ENCODE measurements at regions not wholly inside any gene's neighbourhood (a gene's known extent, or its start where the extent isn't known, plus 50 kb on each side); places are given as distances from the start of the nearest gene placed in this dataset.

DNA sequence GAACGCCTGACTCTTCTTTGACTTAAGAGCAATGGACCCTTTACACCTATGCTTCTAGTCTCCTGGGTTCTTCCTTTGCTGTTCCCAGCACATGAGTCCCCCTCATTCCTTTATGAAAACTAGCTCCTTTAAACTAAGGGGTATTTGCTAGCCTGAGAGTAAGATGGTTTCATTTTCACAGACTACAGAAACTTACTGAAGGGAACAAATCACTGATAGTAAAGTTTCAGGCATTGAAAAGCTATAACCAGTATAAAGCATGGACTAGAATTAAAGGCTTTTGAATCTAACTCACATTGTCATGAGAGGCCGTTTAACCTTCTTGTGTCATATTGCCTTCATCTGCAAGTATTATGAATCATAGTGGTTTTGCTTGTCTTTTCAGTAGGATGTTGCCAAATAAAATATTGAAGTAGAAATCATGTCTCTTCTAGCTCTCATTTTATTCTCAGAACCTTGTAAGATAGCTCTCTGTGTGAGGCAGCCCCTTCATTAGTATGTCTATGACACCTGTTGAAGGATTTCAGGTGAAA is 765.9 kb downstream of the NR2F2 start:
- Mint-ChIP-seq H3K9me3 (peaks cover 4% of the 10 kb centered on the region), H3K27ac (no peak overlapping the region), H3K27me3 (ENCODE audit: insufficient read depth) (no peaks in the 10 kb centered on the region), H3K36me3 (ENCODE audit: low read depth) (no peaks in the 10 kb centered on the region), H3K4me1 (ENCODE audit: low read depth) (no peaks in the 10 kb centered on the region), H3K4me3 (no peak overlapping the region)
- intact Hi-C loops (cut with micrococcal nuclease), result no loop called here
- no peak for DNase-seq (ENCODE audit: low spot score)

DNA sequence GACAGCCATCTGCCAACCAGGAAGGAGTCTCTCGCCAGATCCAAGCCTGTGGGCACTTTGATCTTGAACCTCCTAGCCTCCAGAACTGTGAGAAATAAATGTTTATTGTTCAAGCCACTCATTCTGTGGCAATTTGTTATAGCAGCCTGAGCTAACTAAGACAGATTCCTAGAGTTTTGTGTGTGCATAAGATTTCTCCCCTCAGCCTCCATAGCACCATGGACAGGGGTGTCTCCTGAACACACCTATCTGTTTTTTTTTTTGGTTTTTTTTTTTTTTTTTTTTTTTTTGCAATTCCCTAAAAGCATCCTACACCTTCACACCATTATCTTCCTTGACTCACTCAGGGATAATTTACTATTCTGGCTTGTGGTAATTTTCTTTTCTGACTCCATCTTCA is 768.5 kb downstream of the NR2F2 start:
- no peak overlapping the region for H3K4me3 Mint-ChIP-seq
- no peaks in the 10 kb centered on the region for H3K4me1 Mint-ChIP-seq (ENCODE audit: low read depth)
- no peak overlapping the region for H3K27ac Mint-ChIP-seq
- H3K36me3 Mint-ChIP-seq (ENCODE audit: low read depth), result no peaks in the 10 kb centered on the region
- H3K27me3 Mint-ChIP-seq (ENCODE audit: insufficient read depth), result no peaks in the 10 kb centered on the region
- peaks cover 4% of the 10 kb centered on the region for H3K9me3 Mint-ChIP-seq
- DNase-seq (ENCODE audit: low spot score), result no peak
- intact Hi-C loops (cut with micrococcal nuclease), result no loop called here

GRCh38 chr15:97101572-97101971 is 771.1 kb downstream of the NR2F2 start:
- Mint-ChIP-seq H3K27me3 (ENCODE audit: insufficient read depth) (no peaks in the 10 kb centered on the region), H3K36me3 (ENCODE audit: low read depth) (no peaks in the 10 kb centered on the region), H3K27ac (no peak overlapping the region), H3K4me1 (ENCODE audit: low read depth) (no peaks in the 10 kb centered on the region), H3K9me3 (peaks cover 13% of the 10 kb centered on the region), H3K4me3 (no peak overlapping the region)
- no peak for DNase-seq (ENCODE audit: low spot score)
- intact Hi-C loops (cut with micrococcal nuclease), result no loop called here

DNA sequence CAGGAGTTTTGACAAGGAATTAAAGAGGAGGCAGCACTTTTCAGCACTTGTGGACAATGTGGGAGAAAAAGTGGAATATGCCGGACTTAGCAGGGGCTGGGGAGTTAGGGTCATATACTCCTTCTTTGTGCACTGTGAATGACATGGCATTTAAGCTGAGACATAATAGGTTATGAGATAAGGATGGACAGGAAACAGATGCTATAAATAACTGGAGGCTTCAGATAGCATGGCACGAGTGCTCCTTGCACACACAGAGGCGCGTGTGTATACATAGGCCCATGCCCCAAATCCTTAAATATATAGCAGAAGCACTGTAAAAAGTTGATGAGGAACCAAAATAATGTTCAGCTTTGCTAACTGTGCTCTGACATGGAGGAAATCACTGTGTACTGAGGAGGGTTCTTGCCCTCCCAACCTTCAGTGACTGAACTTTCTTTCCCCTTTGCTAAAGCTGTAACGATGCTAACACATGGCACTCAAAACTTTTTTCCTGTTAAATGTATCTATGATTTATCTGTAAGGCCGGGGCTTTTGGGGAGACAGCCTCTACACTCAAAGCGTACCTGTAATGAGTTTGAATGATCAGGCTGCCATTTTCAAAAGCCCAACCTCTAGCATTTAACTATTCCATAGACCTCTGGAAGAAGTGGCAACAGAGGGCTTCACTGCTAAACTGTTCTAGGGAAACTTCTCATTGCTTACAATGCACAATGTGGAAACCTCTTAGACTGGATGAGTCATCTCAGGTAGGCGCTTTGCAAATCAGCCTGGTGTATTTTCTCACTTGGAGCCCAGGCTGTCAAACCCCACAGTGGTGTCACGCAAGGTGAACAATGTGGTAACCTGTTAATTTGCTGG is 784.6 kb downstream of the NR2F2 start:
- H3K4me1 Mint-ChIP-seq (ENCODE audit: low read depth), result no peaks in the 10 kb centered on the region
- H3K9me3 Mint-ChIP-seq, result peaks cover 11% of the 10 kb centered on the region
- intact Hi-C loops (cut with micrococcal nuclease), result no loop called here
- no peak for DNase-seq (ENCODE audit: low spot score)
- no peak overlapping the region for H3K27ac Mint-ChIP-seq
- H3K36me3 Mint-ChIP-seq (ENCODE audit: low read depth), result no peaks in the 10 kb centered on the region
- H3K27me3 Mint-ChIP-seq (ENCODE audit: insufficient read depth), result no peaks in the 10 kb centered on the region
- H3K4me3 Mint-ChIP-seq, result no peak overlapping the region

DNA sequence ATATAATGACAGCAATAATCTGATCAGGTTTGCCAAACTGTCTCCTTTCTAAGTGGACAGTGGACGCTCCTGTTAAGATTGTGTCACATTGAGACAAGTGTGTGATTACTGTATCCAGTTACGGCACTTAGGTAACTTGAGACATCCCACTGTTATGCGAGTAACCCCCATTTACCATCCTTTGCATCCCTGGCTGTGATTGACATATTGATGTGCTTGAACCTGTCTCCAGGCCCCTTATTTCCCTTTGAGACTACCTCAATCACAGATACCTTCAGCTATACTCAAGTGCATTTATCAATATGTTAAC is 785.2 kb downstream of the NR2F2 start:
- no peak overlapping the region for H3K4me3 Mint-ChIP-seq
- no peaks in the 10 kb centered on the region for H3K27me3 Mint-ChIP-seq (ENCODE audit: insufficient read depth)
- no peak for DNase-seq (ENCODE audit: low spot score)
- H3K9me3 Mint-ChIP-seq, result peaks cover 11% of the 10 kb centered on the region
- intact Hi-C loops (cut with micrococcal nuclease), result no loop called here
- H3K36me3 Mint-ChIP-seq (ENCODE audit: low read depth), result no peaks in the 10 kb centered on the region
- no peaks in the 10 kb centered on the region for H3K4me1 Mint-ChIP-seq (ENCODE audit: low read depth)
- H3K27ac Mint-ChIP-seq, result no peak overlapping the region

- no peak overlapping the region for H3K27ac Mint-ChIP-seq
- DNase-seq (ENCODE audit: low spot score), result no peak
Observed at GRCh38 chr15:97124790-97125189, 794.3 kb downstream of the NR2F2 start.

GRCh38 chr15:97126553-97127233 is 796.2 kb downstream of the NR2F2 start:
- peaks cover 3% of the 10 kb centered on the region for H3K9me3 Mint-ChIP-seq
- H3K4me1 Mint-ChIP-seq (ENCODE audit: low read depth), result no peaks in the 10 kb centered on the region
- intact Hi-C loops (cut with micrococcal nuclease), result no loop called here
- no peaks in the 10 kb centered on the region for H3K27me3 Mint-ChIP-seq (ENCODE audit: insufficient read depth)
- no peak for DNase-seq (ENCODE audit: low spot score)
- H3K36me3 Mint-ChIP-seq (ENCODE audit: low read depth), result no peaks in the 10 kb centered on the region
- no peak overlapping the region for H3K27ac Mint-ChIP-seq
- H3K4me3 Mint-ChIP-seq, result no peak overlapping the region

More at GRCh38 chr15:97124790-97125189, 794.3 kb downstream of the NR2F2 start:
- H3K4me3 Mint-ChIP-seq, result no peak overlapping the region
- H3K4me1 Mint-ChIP-seq (ENCODE audit: low read depth), result no peaks in the 10 kb centered on the region
- intact Hi-C loops (cut with micrococcal nuclease), result no loop called here
- no peaks in the 10 kb centered on the region for H3K27me3 Mint-ChIP-seq (ENCODE audit: insufficient read depth)
- H3K36me3 Mint-ChIP-seq (ENCODE audit: low read depth), result no peaks in the 10 kb centered on the region
- peaks cover 3% of the 10 kb centered on the region for H3K9me3 Mint-ChIP-seq

DNA sequence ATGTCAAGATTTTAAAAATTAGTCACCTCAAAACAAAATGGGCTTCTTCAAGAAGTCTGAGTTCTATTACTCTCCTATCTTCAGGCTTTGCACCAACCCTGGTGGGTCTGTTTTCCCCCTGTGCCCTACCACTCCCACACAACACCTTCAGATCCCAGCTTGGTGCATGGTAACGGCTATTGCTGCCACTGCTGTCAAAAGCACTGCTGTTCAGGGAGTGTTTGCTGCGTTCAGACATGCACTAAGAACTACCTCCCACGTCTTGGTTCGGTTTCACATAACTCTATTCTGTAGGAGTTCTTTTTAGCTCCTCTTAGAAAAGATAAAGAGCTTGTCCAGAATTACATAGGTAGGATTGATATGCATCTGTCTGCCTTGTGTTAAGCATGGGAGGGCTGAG is 799.2 kb downstream of the NR2F2 start:
- no peaks in the 10 kb centered on the region for H3K4me1 Mint-ChIP-seq (ENCODE audit: low read depth)
- no peak for DNase-seq (ENCODE audit: low spot score)
- peaks cover 9% of the 10 kb centered on the region for H3K9me3 Mint-ChIP-seq
- H3K4me3 Mint-ChIP-seq, result no peak overlapping the region
- H3K27me3 Mint-ChIP-seq (ENCODE audit: insufficient read depth), result no peaks in the 10 kb centered on the region
- H3K36me3 Mint-ChIP-seq (ENCODE audit: low read depth), result no peaks in the 10 kb centered on the region
- no peak overlapping the region for H3K27ac Mint-ChIP-seq
- intact Hi-C loops (cut with micrococcal nuclease), result no loop called here

DNA sequence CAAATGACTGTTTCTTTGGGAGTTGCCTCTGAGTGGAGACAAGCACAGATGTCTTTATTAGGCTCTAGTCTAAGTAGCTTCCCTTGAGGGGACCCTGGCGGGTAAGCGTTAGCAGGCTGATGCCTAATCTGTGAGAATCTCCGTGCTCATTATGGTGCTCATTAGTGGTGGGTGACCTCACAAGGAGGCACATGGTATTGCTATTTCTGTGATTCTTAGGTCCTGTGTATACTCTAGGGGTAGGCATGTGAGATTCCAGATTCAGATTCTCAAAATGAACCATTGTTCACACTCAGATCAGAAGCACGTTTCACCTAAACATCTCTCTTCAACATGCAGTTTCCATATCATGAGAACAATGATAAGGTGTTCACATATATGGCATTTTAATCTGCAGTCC is 809.7 kb downstream of the NR2F2 start:
- no peaks in the 10 kb centered on the region for H3K36me3 Mint-ChIP-seq (ENCODE audit: low read depth)
- H3K9me3 Mint-ChIP-seq, result no peaks in the 10 kb centered on the region
- intact Hi-C loops (cut with micrococcal nuclease), result no loop called here
- DNase-seq (ENCODE audit: low spot score), result no peak
- H3K4me1 Mint-ChIP-seq (ENCODE audit: low read depth), result no peaks in the 10 kb centered on the region
- H3K4me3 Mint-ChIP-seq, result no peak overlapping the region
- no peak overlapping the region for H3K27ac Mint-ChIP-seq
- no peaks in the 10 kb centered on the region for H3K27me3 Mint-ChIP-seq (ENCODE audit: insufficient read depth)

- intact Hi-C loops (cut with micrococcal nuclease), result no loop called here
- no peak for DNase-seq (ENCODE audit: low spot score)
- Mint-ChIP-seq H3K4me1 (ENCODE audit: low read depth) (no peaks in the 10 kb centered on the region), H3K27me3 (ENCODE audit: insufficient read depth) (no peaks in the 10 kb centered on the region), H3K36me3 (ENCODE audit: low read depth) (no peaks in the 10 kb centered on the region), H3K9me3 (no peaks in the 10 kb centered on the region), H3K4me3 (no peak overlapping the region), H3K27ac (no peak overlapping the region)
Observed at GRCh38 chr15:97141360-97141759, 810.9 kb downstream of the NR2F2 start.

DNA sequence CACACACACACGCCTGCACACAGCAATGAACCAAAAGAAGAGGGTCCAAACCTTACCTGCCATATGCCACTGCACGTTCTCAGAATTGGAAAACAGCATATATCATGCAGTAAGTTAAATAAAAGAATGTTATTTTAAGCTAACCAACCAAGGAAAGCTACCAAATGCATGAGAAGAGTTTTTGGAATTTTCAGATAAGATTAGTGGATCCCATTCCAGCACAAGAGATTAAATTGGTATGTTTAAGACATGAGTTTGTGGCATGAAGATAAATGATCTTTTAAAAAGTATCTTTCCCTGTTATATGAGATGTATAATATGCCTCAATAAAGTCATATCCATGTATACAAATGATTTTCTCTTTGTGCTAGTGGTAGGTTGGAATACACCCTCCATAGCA is 811.4 kb downstream of the NR2F2 start:
- Mint-ChIP-seq H3K27me3 (ENCODE audit: insufficient read depth) (no peaks in the 10 kb centered on the region), H3K9me3 (no peaks in the 10 kb centered on the region), H3K4me1 (ENCODE audit: low read depth) (no peaks in the 10 kb centered on the region), H3K4me3 (no peak overlapping the region), H3K36me3 (ENCODE audit: low read depth) (no peaks in the 10 kb centered on the region), H3K27ac (no peak overlapping the region)
- no peak for DNase-seq (ENCODE audit: low spot score)
- intact Hi-C loops (cut with micrococcal nuclease), result no loop called here

GRCh38 chr15:97143592-97144376 is 813.3 kb downstream of the NR2F2 start:
- Mint-ChIP-seq H3K9me3 (no peaks in the 10 kb centered on the region), H3K36me3 (ENCODE audit: low read depth) (no peaks in the 10 kb centered on the region), H3K4me1 (ENCODE audit: low read depth) (no peaks in the 10 kb centered on the region), H3K27me3 (ENCODE audit: insufficient read depth) (no peaks in the 10 kb centered on the region), H3K27ac (no peak overlapping the region), H3K4me3 (no peak overlapping the region)
- intact Hi-C loops (cut with micrococcal nuclease), result no loop called here
- no peak for DNase-seq (ENCODE audit: low spot score)

GRCh38 chr15:97144377-97144711 is 813.8 kb downstream of the NR2F2 start:
- intact Hi-C loops (cut with micrococcal nuclease), result no loop called here
- Mint-ChIP-seq H3K27me3 (ENCODE audit: insufficient read depth) (no peaks in the 10 kb centered on the region), H3K27ac (no peak overlapping the region), H3K36me3 (ENCODE audit: low read depth) (no peaks in the 10 kb centered on the region), H3K9me3 (no peaks in the 10 kb centered on the region), H3K4me1 (ENCODE audit: low read depth) (no peaks in the 10 kb centered on the region), H3K4me3 (no peak overlapping the region)
- no peak for DNase-seq (ENCODE audit: low spot score)
